Ishikawa (cell line): ENCODE measurements at regions not wholly inside any gene's neighbourhood (a gene's known extent, or its start where the extent isn't known, plus 50 kb on each side); places are given as distances from the start of the nearest gene placed in this dataset.
A peak's percentile ranks its signal among the peaks of the same experiment; 100 is the strongest.

Source experiments
- CEBPB ChIP-seq: IDR thresholded peaks from 2 replicates; pipeline ENCODE4 v1.6.1; 2012
- CREB1 ChIP-seq: IDR thresholded peaks from 2 replicates; pipeline ENCODE4 v1.6.1; 2012; ENCODE audit warnings: low read depth
- EGR1 ChIP-seq: IDR thresholded peaks from 2 replicates; pipeline ENCODE4 v1.6.1; 2012
- EP300 ChIP-seq: IDR thresholded peaks from 2 replicates; pipeline ENCODE4 v1.6.1; 2012; ENCODE audit warnings: borderline replicate concordance
- FOXM1 ChIP-seq: IDR thresholded peaks from 2 replicates; pipeline ENCODE4 v1.6.1; 2012; ENCODE audit warnings: low read depth, borderline replicate concordance
- NFIC ChIP-seq: IDR thresholded peaks from 2 replicates; pipeline ENCODE4 v1.6.1; 2012
- RAD21 ChIP-seq: IDR thresholded peaks from 2 replicates; pipeline ENCODE4 v1.6.1; 2012; ENCODE audit warnings: low read depth
- TAF1 ChIP-seq: IDR thresholded peaks from 2 replicates; pipeline ENCODE4 v1.6.1; 2012; ENCODE audit warnings: low read depth, mild to moderate bottlenecking
- TCF12 ChIP-seq: IDR thresholded peaks from 2 replicates; pipeline ENCODE4 v1.6.1; 2012; ENCODE audit warnings: low read depth
- TEAD4 ChIP-seq: IDR thresholded peaks from 2 replicates; pipeline ENCODE4 v1.6.1; 2012
- YY1 ChIP-seq: IDR thresholded peaks from 2 replicates; pipeline ENCODE4 v1.6.1; 2012; ENCODE audit warnings: low read depth
- ZBTB7A ChIP-seq: IDR thresholded peaks from 2 replicates; pipeline ENCODE4 v1.6.1; 2012; ENCODE audit warnings: low read depth
- TF ChIP-seq, protein P1 (sequence below): IDR thresholded peaks from 2 replicates; pipeline ENCODE4 v1.6.1; 2012; ENCODE audit warnings: low read depth, mild to moderate bottlenecking
- TF ChIP-seq, protein P2 (sequence below): IDR thresholded peaks from 2 replicates; pipeline ENCODE4 v1.6.1; 2012
- TF ChIP-seq, protein P3 (sequence below): IDR thresholded peaks from 2 replicates; pipeline ENCODE4 v1.6.1; 2012

DNA sequence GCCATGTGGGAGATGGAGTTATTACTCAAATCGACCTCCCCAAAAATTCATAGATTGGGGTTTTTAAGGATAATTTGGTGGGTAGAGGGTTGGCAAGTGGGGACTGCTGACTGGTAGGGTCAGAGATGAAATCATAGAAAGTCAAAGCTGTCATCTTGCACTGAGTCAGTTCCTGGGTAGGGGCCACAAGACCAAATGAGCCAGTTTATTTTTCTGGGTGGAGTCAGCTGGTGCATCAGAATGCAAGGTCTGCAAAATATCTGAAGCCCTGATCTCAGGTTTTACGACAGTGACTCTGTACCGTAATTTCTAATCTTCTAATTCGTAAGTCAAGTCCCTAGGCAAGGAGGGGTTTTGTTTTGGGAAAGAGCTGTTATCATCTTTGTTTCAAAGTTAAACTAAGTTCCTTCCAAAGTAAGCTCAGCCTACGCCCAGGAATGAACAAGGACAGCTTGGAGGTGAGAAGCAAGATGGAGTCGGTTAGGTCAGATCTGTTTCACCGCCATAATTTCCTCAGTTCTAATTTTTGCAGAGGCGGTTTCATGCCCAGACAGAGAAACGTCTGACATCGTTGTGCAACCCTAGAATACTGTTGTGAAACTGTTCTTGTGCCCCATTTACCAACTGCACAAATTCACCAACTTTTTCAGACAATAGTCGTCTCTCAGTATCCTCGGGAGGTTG, 104.5 kb upstream of the SFSWAP start:
- TF ChIP-seq ZBTB7A (no peak), EGR1 (no peak), TAF1 (no peak), YY1 (no peak), EP300 (no peak), TCF12 (no peak), CREB1 (no peak), TEAD4 (no peak), FOXM1 (no peak), CEBPB (no peak)
- TF ChIP-seq, protein P1, sequence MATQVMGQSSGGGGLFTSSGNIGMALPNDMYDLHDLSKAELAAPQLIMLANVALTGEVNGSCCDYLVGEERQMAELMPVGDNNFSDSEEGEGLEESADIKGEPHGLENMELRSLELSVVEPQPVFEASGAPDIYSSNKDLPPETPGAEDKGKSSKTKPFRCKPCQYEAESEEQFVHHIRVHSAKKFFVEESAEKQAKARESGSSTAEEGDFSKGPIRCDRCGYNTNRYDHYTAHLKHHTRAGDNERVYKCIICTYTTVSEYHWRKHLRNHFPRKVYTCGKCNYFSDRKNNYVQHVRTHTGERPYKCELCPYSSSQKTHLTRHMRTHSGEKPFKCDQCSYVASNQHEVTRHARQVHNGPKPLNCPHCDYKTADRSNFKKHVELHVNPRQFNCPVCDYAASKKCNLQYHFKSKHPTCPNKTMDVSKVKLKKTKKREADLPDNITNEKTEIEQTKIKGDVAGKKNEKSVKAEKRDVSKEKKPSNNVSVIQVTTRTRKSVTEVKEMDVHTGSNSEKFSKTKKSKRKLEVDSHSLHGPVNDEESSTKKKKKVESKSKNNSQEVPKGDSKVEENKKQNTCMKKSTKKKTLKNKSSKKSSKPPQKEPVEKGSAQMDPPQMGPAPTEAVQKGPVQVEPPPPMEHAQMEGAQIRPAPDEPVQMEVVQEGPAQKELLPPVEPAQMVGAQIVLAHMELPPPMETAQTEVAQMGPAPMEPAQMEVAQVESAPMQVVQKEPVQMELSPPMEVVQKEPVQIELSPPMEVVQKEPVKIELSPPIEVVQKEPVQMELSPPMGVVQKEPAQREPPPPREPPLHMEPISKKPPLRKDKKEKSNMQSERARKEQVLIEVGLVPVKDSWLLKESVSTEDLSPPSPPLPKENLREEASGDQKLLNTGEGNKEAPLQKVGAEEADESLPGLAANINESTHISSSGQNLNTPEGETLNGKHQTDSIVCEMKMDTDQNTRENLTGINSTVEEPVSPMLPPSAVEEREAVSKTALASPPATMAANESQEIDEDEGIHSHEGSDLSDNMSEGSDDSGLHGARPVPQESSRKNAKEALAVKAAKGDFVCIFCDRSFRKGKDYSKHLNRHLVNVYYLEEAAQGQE: no peak
- TF ChIP-seq, protein P2, sequence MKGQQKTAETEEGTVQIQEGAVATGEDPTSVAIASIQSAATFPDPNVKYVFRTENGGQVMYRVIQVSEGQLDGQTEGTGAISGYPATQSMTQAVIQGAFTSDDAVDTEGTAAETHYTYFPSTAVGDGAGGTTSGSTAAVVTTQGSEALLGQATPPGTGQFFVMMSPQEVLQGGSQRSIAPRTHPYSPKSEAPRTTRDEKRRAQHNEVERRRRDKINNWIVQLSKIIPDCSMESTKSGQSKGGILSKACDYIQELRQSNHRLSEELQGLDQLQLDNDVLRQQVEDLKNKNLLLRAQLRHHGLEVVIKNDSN: no peak

DNA sequence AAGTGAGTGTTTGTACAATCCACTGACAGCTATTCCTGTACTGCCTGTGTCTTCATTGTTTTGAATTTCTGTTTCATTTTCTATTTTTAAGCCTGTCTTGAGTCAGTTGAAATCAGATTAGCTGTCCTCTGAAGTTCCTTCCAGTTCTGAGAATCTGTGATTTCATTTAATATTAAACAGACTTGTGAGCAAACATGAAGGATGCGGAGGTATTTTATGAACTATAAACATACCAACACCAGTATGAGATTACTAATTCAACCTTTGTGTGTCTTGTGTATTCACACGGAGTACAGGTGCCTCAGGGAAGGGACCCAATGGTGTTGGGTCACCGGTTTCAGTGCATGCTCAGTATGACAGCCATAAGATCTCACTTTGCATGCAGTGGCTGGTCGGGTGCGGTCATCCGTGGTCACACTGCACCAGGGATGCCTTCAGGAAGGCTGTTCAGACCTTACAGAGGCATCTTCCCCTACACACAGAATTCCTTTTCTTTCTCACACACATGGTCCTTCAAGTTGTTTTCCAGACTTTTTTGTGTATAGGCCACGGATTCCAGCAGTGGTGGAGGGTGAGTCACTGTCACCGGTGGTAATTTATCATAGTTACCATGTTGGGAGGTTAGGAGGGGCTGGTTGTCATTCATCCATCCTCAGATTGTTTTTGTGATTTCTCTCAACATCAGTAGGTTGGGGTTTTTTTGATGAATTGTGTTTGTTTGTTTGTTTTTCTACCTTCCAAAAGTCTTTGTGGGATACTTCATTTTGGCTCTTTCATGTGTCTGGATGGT, 103.0 kb upstream of the SFSWAP start:
- TF ChIP-seq, protein P3, sequence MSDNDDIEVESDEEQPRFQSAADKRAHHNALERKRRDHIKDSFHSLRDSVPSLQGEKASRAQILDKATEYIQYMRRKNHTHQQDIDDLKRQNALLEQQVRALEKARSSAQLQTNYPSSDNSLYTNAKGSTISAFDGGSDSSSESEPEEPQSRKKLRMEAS: no peak
- no peak for TF ChIP-seq CREB1
- no peak for TF ChIP-seq RAD21
- TF ChIP-seq EGR1: no peak
- no peak for TF ChIP-seq TEAD4
- no peak for TF ChIP-seq EP300
- TF ChIP-seq TCF12: no peak
- TF ChIP-seq TAF1: no peak
- TF ChIP-seq, protein P2: no peak
- no peak for TF ChIP-seq FOXM1
- TF ChIP-seq YY1: no peak
- TF ChIP-seq NFIC: no peak
- TF ChIP-seq ZBTB7A: no peak
- TF ChIP-seq CEBPB: no peak
- TF ChIP-seq, protein P1: no peak

DNA sequence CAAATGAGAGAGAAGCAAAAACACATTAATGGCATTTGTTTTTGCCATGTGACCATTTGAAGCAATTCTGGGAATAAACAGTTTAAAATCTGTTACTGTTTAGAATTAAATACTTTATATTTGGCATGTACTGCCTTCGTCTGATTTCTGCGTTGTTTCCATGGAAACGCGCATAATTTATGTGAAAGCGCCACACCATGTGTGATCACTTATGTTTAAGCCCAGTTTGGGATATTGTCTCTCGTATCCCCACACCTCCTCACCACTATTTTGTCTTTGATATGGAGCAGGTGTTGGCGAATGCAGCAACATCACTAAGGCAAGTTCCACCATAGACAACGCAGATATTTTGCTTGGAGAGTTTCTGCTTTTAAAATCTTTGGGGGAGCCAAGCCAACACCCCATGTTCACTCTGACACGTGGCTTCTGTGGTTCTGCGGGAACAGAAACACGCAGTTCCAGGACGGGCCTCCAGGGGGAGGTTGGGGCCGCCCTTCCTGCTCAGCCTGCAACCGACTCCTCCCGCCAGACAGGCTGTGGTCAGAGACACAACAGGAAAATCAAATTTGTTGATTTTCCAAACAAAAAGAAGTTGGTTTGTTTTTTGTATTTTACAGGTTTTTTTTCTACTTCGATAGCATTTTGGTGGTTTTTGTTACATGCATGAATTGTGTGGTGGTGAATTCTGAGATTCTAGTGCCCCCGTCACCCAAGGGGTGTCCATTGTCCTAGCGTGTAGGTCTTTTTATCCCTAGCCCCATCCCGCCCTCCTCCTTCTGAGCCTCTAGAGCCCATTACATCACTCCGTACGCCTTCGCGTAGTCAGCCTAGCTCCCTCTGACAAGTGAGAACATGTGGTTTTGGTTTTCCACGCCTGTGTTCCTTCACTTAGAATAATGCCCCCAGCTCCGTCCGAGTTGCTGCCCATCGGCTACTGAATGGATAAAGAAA, 101.9 kb upstream of the SFSWAP start:
- TF ChIP-seq, protein P2: peak; percentile 31; the same call in 1 of the 2 replicates
- TF ChIP-seq, protein P3: peak; percentile 16; the same call in 1 of the 2 replicates
- no peak for TF ChIP-seq TCF12
- TF ChIP-seq RAD21: peak; percentile 80

DNA sequence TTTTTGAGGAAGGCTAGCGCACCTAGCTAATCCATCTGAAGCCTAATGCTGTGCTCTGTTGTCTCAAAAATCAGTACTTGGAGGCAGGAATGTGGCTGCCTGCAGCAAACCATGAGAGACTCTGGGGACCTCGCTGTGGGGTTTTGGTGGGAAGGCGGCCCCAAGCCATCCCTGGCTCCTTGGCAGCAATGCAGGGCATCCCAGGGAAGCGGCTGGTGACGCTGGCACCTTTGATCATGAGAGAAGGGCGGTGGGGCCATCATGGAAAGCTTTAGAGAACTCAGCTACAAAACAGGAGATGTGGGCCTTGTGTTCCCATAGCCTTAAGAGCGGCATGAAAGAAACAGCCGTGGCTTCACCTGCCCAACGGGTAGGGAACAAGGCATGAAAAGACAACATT, 101.1 kb upstream of the SFSWAP start:
- TF ChIP-seq CEBPB: no peak
- no peak for TF ChIP-seq RAD21
- TF ChIP-seq TAF1: no peak
- TF ChIP-seq, protein P2: no peak
- no peak for TF ChIP-seq YY1
- TF ChIP-seq EP300: no peak
- TF ChIP-seq, protein P3: no peak
- TF ChIP-seq TCF12: no peak
- no peak for TF ChIP-seq FOXM1
- no peak for TF ChIP-seq TEAD4
- no peak for TF ChIP-seq CREB1
- TF ChIP-seq ZBTB7A: no peak
- TF ChIP-seq EGR1: no peak
- TF ChIP-seq NFIC: no peak
- TF ChIP-seq, protein P1: no peak
